OCI-LY3 (cell line): ENCODE measurements at regions not wholly inside any gene's neighbourhood (a gene's known extent, or its start where the extent isn't known, plus 50 kb on each side); places are given as distances from the start of the nearest gene placed in this dataset.
A peak's percentile ranks its signal among the peaks of the same experiment; 100 is the strongest.

Source experiments
- H2AFZ ChIP-seq: fragments of 200-600, 300-600 bp; shearing (Covaris generic); 2 replicates; pipeline ENCODE4 v1.6.0; 2014; ENCODE audit warnings: antibody characterized with exemption, low read depth, low read length
- H3K27ac ChIP-seq: fragments of 200-600, 300-600 bp; sonication (generic); 2 replicates; pipeline ENCODE4 v1.5.1; 2014; ENCODE audit warnings: mild to moderate bottlenecking, low read length, moderate library complexity, mixed read lengths
- H3K27me3 ChIP-seq: fragments of 200-600, 300-600 bp; sonication (generic); 2 replicates; pipeline ENCODE4 v1.6.1; 2014; ENCODE audit warnings: low read depth, low read length, mixed read lengths
- H3K36me3 ChIP-seq: fragments of 200-600, 300-600 bp; sonication (generic); replicated peaks from 2 replicates; pipeline ENCODE3; 2014; ENCODE audit warnings: low read depth, low read length, mixed read lengths
- H3K4me1 ChIP-seq: fragments of 300-600, 200-600 bp; sonication (generic); 2 replicates; pipeline ENCODE4 v1.6.1; 2014; ENCODE audit warnings: low read length, mixed read lengths
- H3K4me2 ChIP-seq: fragments of 200-600, 300-600 bp; sonication (generic); 2 replicates; pipeline ENCODE4 v1.6.1; 2014; ENCODE audit warnings: low read length, mixed read lengths
- H3K4me3 ChIP-seq: fragments of 300-600, 200-600 bp; sonication (generic); 2 replicates; pipeline ENCODE4 v1.5.1; 2014; ENCODE audit warnings: antibody characterized with exemption, mild to moderate bottlenecking, low read length, moderate library complexity
- H3K79me2 ChIP-seq: fragments of 300-600, 200-600 bp; shearing (Covaris generic); 2 replicates; pipeline ENCODE4 v1.6.1; 2014; ENCODE audit warnings: mild to moderate bottlenecking, low read length, mixed read lengths
- H3K9ac ChIP-seq: fragments of 300-600, 200-600 bp; shearing (Covaris generic); 2 replicates; pipeline ENCODE4 v1.6.0; 2014; ENCODE audit warnings: mild to moderate bottlenecking, low read length, moderate library complexity
- H3K9me3 ChIP-seq: fragments of 200-600, 300-600 bp; shearing (Covaris generic); 2 replicates; pipeline ENCODE4 v1.6.1; 2014; ENCODE audit warnings: low read length, mixed read lengths; ENCODE audit not compliant: insufficient read depth
- H4K20me1 ChIP-seq: fragments of 200-600, 300-600 bp; sonication (generic); 2 replicates; pipeline ENCODE4 v1.6.1; 2016; ENCODE audit warnings: low read length, mixed read lengths; ENCODE audit not compliant: insufficient read depth
- EZH2phosphoT487 ChIP-seq: fragments of 200-600 bp; shearing (Covaris generic); IDR thresholded peaks from 2 replicates; pipeline ENCODE4 v1.6.1; 2018; ENCODE audit warnings: antibody characterized with exemption, mixed run types, low read depth
- TF ChIP-seq, protein P1 (sequence below): fragments of 200-600, 300-600 bp; sonication (generic); IDR thresholded peaks from 2 replicates; pipeline ENCODE4 v1.5.1; 2014; ENCODE audit warnings: antibody characterized with exemption, low read length, low read depth

- no peak for TF ChIP-seq EZH2phosphoT487
- TF ChIP-seq, protein P1, sequence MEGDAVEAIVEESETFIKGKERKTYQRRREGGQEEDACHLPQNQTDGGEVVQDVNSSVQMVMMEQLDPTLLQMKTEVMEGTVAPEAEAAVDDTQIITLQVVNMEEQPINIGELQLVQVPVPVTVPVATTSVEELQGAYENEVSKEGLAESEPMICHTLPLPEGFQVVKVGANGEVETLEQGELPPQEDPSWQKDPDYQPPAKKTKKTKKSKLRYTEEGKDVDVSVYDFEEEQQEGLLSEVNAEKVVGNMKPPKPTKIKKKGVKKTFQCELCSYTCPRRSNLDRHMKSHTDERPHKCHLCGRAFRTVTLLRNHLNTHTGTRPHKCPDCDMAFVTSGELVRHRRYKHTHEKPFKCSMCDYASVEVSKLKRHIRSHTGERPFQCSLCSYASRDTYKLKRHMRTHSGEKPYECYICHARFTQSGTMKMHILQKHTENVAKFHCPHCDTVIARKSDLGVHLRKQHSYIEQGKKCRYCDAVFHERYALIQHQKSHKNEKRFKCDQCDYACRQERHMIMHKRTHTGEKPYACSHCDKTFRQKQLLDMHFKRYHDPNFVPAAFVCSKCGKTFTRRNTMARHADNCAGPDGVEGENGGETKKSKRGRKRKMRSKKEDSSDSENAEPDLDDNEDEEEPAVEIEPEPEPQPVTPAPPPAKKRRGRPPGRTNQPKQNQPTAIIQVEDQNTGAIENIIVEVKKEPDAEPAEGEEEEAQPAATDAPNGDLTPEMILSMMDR, result no peak
- 0 out of 2 replicates have a peak overlapping the region, but pooled peaks have one; percentile 19 for H3K4me2 ChIP-seq
- H3K4me1 ChIP-seq, result peaks cover 40% of the 10 kb centered on the region
- no peak overlapping the region for H3K4me3 ChIP-seq
- H4K20me1 ChIP-seq, result no peaks in the 10 kb centered on the region
- H3K36me3 ChIP-seq, result no peaks in the 10 kb centered on the region
- H2AFZ ChIP-seq, result peak overlapping the region; percentile 68; the same call in 1 of the 2 replicates
- H3K27me3 ChIP-seq, result no peaks in the 10 kb centered on the region
- no peak overlapping the region for H3K27ac ChIP-seq
- no peaks in the 10 kb centered on the region for H3K9me3 ChIP-seq
- no peak overlapping the region for H3K9ac ChIP-seq
- H3K79me2 ChIP-seq, result no peaks in the 10 kb centered on the region
These were observed 327.7 kb downstream of the PAPSS1 start for GRCh38 chr4:107392380-107392779.

- Histone ChIP-seq H2AFZ (no peak overlapping the region), H3K4me3 (no peak overlapping the region), H3K9ac (no peak overlapping the region), H3K36me3 (no peaks in the 10 kb centered on the region), H3K27me3 (no peaks in the 10 kb centered on the region), H3K79me2 (no peaks in the 10 kb centered on the region), H3K4me2 (no peak overlapping the region), H3K4me1 (peaks cover 32% of the 10 kb centered on the region), H4K20me1 (no peaks in the 10 kb centered on the region), H3K27ac (no peak overlapping the region), H3K9me3 (no peaks in the 10 kb centered on the region)
- TF ChIP-seq, protein P1, result no peak
- TF ChIP-seq EZH2phosphoT487, result no peak
These were observed 328.4 kb downstream of the PAPSS1 start for GRCh38 chr4:107391630-107392028.

DNA sequence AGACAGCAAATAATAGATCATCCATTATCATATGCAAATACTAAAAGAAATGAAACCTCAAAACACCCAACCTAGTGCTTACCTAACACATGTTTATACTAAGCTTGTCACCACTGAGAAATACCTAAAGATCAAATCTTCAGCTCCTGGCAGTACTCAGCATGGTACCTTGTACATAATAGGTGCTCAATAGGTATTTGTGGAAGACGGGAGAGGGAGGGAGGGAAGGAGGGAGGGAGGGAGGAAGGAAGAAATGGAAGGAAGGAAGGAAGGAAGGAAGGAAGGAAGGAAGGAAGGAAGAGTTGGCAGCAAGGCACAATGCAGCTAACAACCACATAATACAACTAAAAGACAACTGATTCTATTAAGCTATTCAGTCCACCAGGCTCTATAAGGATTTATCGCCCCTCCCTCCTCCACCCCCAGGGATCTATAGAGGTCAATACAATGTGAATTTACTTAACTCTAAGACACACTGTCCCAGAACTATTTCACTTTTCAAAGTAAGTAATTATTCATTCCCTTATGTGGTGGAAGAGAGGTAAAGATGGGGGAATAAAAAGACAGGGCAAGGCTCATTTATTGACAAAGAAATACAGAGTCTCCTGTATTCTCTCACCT lies 328.9 kb downstream of the PAPSS1 start:
- H3K36me3 ChIP-seq, result no peaks in the 10 kb centered on the region
- H3K4me3 ChIP-seq, result no peak overlapping the region
- no peaks in the 10 kb centered on the region for H3K79me2 ChIP-seq
- H3K27ac ChIP-seq, result no peak overlapping the region
- H3K27me3 ChIP-seq, result no peaks in the 10 kb centered on the region
- TF ChIP-seq EZH2phosphoT487, result no peak
- TF ChIP-seq, protein P1, result no peak
- H3K9me3 ChIP-seq, result no peaks in the 10 kb centered on the region
- H3K4me1 ChIP-seq, result peaks cover 27% of the 10 kb centered on the region
- H2AFZ ChIP-seq, result no peak overlapping the region
- no peak overlapping the region for H3K4me2 ChIP-seq
- no peaks in the 10 kb centered on the region for H4K20me1 ChIP-seq
- no peak overlapping the region for H3K9ac ChIP-seq

GRCh38 chr4:107389965-107390364 lies 330.1 kb downstream of the PAPSS1 start:
- TF ChIP-seq, protein P1, result no peak
- TF ChIP-seq EZH2phosphoT487, result no peak
- Histone ChIP-seq H3K36me3 (no peaks in the 10 kb centered on the region), H3K4me2 (no peak overlapping the region), H3K4me3 (no peak overlapping the region), H2AFZ (no peak overlapping the region), H4K20me1 (no peaks in the 10 kb centered on the region), H3K27me3 (no peaks in the 10 kb centered on the region), H3K79me2 (no peaks in the 10 kb centered on the region), H3K4me1 (peaks cover 27% of the 10 kb centered on the region), H3K9me3 (no peaks in the 10 kb centered on the region), H3K9ac (no peak overlapping the region), H3K27ac (no peak overlapping the region)
